ENCODE measurements at regions not wholly inside any gene's neighbourhood (a gene's known extent, or its start where the extent isn't known, plus 50 kb on each side); places are given as distances from the start of the nearest gene placed in this dataset.

GRCh38 chr10:9296190-9296589 is 1241.7 kb downstream of the GATA3 start:
- dilution Hi-C loops (cut with MboI; ENCODE audit: extremely low pct_ligation_motif_present, low sequenced_read_pairs): no loop called here
- Histone ChIP-seq H3K4me3 (ENCODE audit: control insufficient read depth in 2 of 3, extremely low read depth in 1 of 3, insufficient read depth in 2 of 3, low read depth in 1 of 3, low read length in 3 of 3) (no peak overlapping the region), H3K36me3 (ENCODE audit: control insufficient read depth in 2 of 2, extremely low read depth in 1 of 2, insufficient read depth in 2 of 2, low read length in 2 of 2) (no peaks in the 10 kb centered on the region), H3K79me2 (ENCODE audit: control insufficient read depth, insufficient read depth, low read length) (no peaks in the 10 kb centered on the region), H3K4me1 (ENCODE audit: control insufficient read depth, extremely low read depth, insufficient read depth, low read length) (no peaks in the 10 kb centered on the region), H4K20me1 (ENCODE audit: control insufficient read depth, extremely low read depth, insufficient read depth, low read length) (no peaks in the 10 kb centered on the region), H2AFZ (ENCODE audit: control insufficient read depth, low read length) (no peak overlapping the region), H3K9me1 (ENCODE audit: control insufficient read depth, extremely low read depth, insufficient read depth, low read length) (no peaks in the 10 kb centered on the region), H3K4me2 (ENCODE audit: control insufficient read depth, extremely low read depth, insufficient read depth, low read depth, low read length) (no peak overlapping the region), H3K27ac (ENCODE audit: control insufficient read depth, insufficient read depth, low read length) (no peak overlapping the region), H3K9me3 (ENCODE audit: control insufficient read depth, low read depth, low read length) (no peaks in the 10 kb centered on the region), H3K27me3 (ENCODE audit: control insufficient read depth, extremely low read depth, insufficient read depth, low read length) (no peaks in the 10 kb centered on the region), H3K9ac (ENCODE audit: control insufficient read depth, extremely low read depth, insufficient read depth, low read length) (no peak overlapping the region)
- TF ChIP-seq EZH2 (IDR thresholded peaks at IDR 0.05; ENCODE audit: low read length): no peak
- TF ChIP-seq, protein P1, sequence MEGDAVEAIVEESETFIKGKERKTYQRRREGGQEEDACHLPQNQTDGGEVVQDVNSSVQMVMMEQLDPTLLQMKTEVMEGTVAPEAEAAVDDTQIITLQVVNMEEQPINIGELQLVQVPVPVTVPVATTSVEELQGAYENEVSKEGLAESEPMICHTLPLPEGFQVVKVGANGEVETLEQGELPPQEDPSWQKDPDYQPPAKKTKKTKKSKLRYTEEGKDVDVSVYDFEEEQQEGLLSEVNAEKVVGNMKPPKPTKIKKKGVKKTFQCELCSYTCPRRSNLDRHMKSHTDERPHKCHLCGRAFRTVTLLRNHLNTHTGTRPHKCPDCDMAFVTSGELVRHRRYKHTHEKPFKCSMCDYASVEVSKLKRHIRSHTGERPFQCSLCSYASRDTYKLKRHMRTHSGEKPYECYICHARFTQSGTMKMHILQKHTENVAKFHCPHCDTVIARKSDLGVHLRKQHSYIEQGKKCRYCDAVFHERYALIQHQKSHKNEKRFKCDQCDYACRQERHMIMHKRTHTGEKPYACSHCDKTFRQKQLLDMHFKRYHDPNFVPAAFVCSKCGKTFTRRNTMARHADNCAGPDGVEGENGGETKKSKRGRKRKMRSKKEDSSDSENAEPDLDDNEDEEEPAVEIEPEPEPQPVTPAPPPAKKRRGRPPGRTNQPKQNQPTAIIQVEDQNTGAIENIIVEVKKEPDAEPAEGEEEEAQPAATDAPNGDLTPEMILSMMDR (optimal IDR thresholded peaks at IDR 0.05 in 1 of 3, IDR thresholded peaks at IDR 0.05 in 1 of 3, conservative IDR thresholded peaks at IDR 0.05 in 1 of 3; ENCODE audit: extremely low read depth in 1 of 3, insufficient read depth in 2 of 3, low read length in 3 of 3): no peak
- DNase-seq (ENCODE audit: low read depth, low spot score) (no peak), FAIRE-seq (no peak)

- no peaks in the 10 kb centered on the region for H3K4me1 ChIP-seq (ENCODE audit: control insufficient read depth, extremely low read depth, insufficient read depth, low read length)
- H3K4me2 ChIP-seq (ENCODE audit: control insufficient read depth, extremely low read depth, insufficient read depth, low read depth, low read length): no peak overlapping the region
- H3K4me3 ChIP-seq (ENCODE audit: control insufficient read depth in 2 of 3, extremely low read depth in 1 of 3, insufficient read depth in 2 of 3, low read depth in 1 of 3, low read length in 3 of 3): no peak overlapping the region
- H3K9ac ChIP-seq (ENCODE audit: control insufficient read depth, extremely low read depth, insufficient read depth, low read length): no peak overlapping the region
- FAIRE-seq: no peak
- no peaks in the 10 kb centered on the region for H3K9me3 ChIP-seq (ENCODE audit: control insufficient read depth, low read depth, low read length)
- no peaks in the 10 kb centered on the region for H3K9me1 ChIP-seq (ENCODE audit: control insufficient read depth, extremely low read depth, insufficient read depth, low read length)
- H4K20me1 ChIP-seq (ENCODE audit: control insufficient read depth, extremely low read depth, insufficient read depth, low read length): no peaks in the 10 kb centered on the region
- no peaks in the 10 kb centered on the region for H3K79me2 ChIP-seq (ENCODE audit: control insufficient read depth, insufficient read depth, low read length)
- H2AFZ ChIP-seq (ENCODE audit: control insufficient read depth, low read length): no peak overlapping the region
- no peaks in the 10 kb centered on the region for H3K36me3 ChIP-seq (ENCODE audit: control insufficient read depth in 2 of 2, extremely low read depth in 1 of 2, insufficient read depth in 2 of 2, low read length in 2 of 2)
- no peaks in the 10 kb centered on the region for H3K27me3 ChIP-seq (ENCODE audit: control insufficient read depth, extremely low read depth, insufficient read depth, low read length)
- H3K27ac ChIP-seq (ENCODE audit: control insufficient read depth, insufficient read depth, low read length): no peak overlapping the region
- dilution Hi-C loops (cut with MboI; ENCODE audit: extremely low pct_ligation_motif_present, low sequenced_read_pairs): no loop called here
- TF ChIP-seq, protein P1 (optimal IDR thresholded peaks at IDR 0.05 in 1 of 3, IDR thresholded peaks at IDR 0.05 in 1 of 3, conservative IDR thresholded peaks at IDR 0.05 in 1 of 3; ENCODE audit: extremely low read depth in 1 of 3, insufficient read depth in 2 of 3, low read length in 3 of 3): no peak
- TF ChIP-seq EZH2 (IDR thresholded peaks at IDR 0.05; ENCODE audit: low read length): no peak
- DNase-seq (ENCODE audit: low read depth, low spot score): no peak
Observed at GRCh38 chr10:9297580-9297979, 1243.1 kb downstream of the GATA3 start.
